ENCODE measurements at regions not wholly inside any gene's neighbourhood (a gene's known extent, or its start where the extent isn't known, plus 50 kb on each side); places are given as distances from the start of the nearest gene placed in this dataset.

GRCh38 chr9:78826527-78826926, 529.6 kb downstream of the PSAT1 start:
- no peaks in the 10 kb centered on the region for H3K9me3 ChIP-seq (ENCODE audit: insufficient read depth, low read depth, low read length)
- no peaks in the 10 kb centered on the region for H3K79me2 ChIP-seq (ENCODE audit: insufficient read depth, low read length)
- H4K20me1 ChIP-seq (ENCODE audit: insufficient read depth, low read length, poor library complexity, severe bottlenecking), result no peaks in the 10 kb centered on the region
- H2AFZ ChIP-seq (ENCODE audit: low read length), result no peak overlapping the region
- H3K9ac ChIP-seq (ENCODE audit: low read depth, low read length, poor library complexity, severe bottlenecking), result no peak overlapping the region
- H3K9me2 ChIP-seq (replicated peaks; ENCODE audit: low read depth, low read length), result no peaks in the 10 kb centered on the region
- no peak overlapping the region for H3K4me3 ChIP-seq (ENCODE audit: low read length, poor library complexity, severe bottlenecking)
- H3K4me1 ChIP-seq (ENCODE audit: insufficient read depth, low read length, poor library complexity, severe bottlenecking), result no peaks in the 10 kb centered on the region
- H3K27me3 ChIP-seq (ENCODE audit: insufficient read depth, low read length, poor library complexity, severe bottlenecking), result no peaks in the 10 kb centered on the region
- no peaks in the 10 kb centered on the region for H3K36me3 ChIP-seq (ENCODE audit: insufficient read depth, low read length)
- H3K4me2 ChIP-seq (ENCODE audit: low read depth, low read length, poor library complexity, severe bottlenecking), result no peak overlapping the region
- no peak for TF ChIP-seq CTCF (conservative IDR thresholded peaks at IDR 0.05; ENCODE audit: low read length)
- no peak for TF ChIP-seq EZH2phosphoT487 (IDR thresholded peaks at IDR 0.05; ENCODE audit: borderline replicate concordance)
- no peaks in the 10 kb centered on the region for H3F3A ChIP-seq (ENCODE audit: low read depth)

DNA sequence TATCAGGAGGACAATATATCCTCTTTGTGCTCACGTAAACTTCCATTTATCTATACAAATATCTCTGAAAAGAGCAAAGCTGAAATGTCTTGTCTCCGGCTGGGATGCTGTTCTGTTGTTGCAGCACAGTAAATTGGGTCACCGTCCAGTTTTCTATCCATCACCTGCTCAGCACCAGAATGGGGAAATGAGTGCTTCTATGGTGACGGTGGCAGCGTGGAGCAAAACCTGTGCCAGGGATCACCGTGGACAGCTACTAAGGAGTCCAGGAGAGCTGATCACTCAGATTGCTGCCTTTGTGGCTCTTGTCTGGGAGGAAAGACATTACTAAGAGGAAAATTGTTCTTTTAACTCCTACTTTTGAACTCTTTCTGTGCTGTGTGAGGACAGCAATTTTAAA, 531.6 kb downstream of the PSAT1 start:
- no peaks in the 10 kb centered on the region for H3K9me3 ChIP-seq (ENCODE audit: insufficient read depth, low read depth, low read length)
- no peaks in the 10 kb centered on the region for H3K9me2 ChIP-seq (replicated peaks; ENCODE audit: low read depth, low read length)
- no peak overlapping the region for H3K4me2 ChIP-seq (ENCODE audit: low read depth, low read length, poor library complexity, severe bottlenecking)
- no peaks in the 10 kb centered on the region for H3K4me1 ChIP-seq (ENCODE audit: insufficient read depth, low read length, poor library complexity, severe bottlenecking)
- H2AFZ ChIP-seq (ENCODE audit: low read length), result no peak overlapping the region
- H3K79me2 ChIP-seq (ENCODE audit: insufficient read depth, low read length), result no peaks in the 10 kb centered on the region
- H3K36me3 ChIP-seq (ENCODE audit: insufficient read depth, low read length), result no peaks in the 10 kb centered on the region
- no peaks in the 10 kb centered on the region for H3K27me3 ChIP-seq (ENCODE audit: insufficient read depth, low read length, poor library complexity, severe bottlenecking)
- H4K20me1 ChIP-seq (ENCODE audit: insufficient read depth, low read length, poor library complexity, severe bottlenecking), result no peaks in the 10 kb centered on the region
- TF ChIP-seq EZH2phosphoT487 (IDR thresholded peaks at IDR 0.05; ENCODE audit: borderline replicate concordance) (no peak), CTCF (conservative IDR thresholded peaks at IDR 0.05; ENCODE audit: low read length) (no peak)
- H3K4me3 ChIP-seq (ENCODE audit: low read length, poor library complexity, severe bottlenecking), result no peak overlapping the region
- H3K9ac ChIP-seq (ENCODE audit: low read depth, low read length, poor library complexity, severe bottlenecking), result no peak overlapping the region
- no peaks in the 10 kb centered on the region for H3F3A ChIP-seq (ENCODE audit: low read depth)

- Histone ChIP-seq H3K4me2 (ENCODE audit: low read depth, low read length, poor library complexity, severe bottlenecking) (no peak overlapping the region), H3K9me2 (replicated peaks; ENCODE audit: low read depth, low read length) (no peaks in the 10 kb centered on the region), H4K20me1 (ENCODE audit: insufficient read depth, low read length, poor library complexity, severe bottlenecking) (no peaks in the 10 kb centered on the region), H3K4me3 (ENCODE audit: low read length, poor library complexity, severe bottlenecking) (no peak overlapping the region), H3K36me3 (ENCODE audit: insufficient read depth, low read length) (no peaks in the 10 kb centered on the region), H3K79me2 (ENCODE audit: insufficient read depth, low read length) (no peaks in the 10 kb centered on the region), H3F3A (ENCODE audit: low read depth) (no peaks in the 10 kb centered on the region), H3K4me1 (ENCODE audit: insufficient read depth, low read length, poor library complexity, severe bottlenecking) (no peaks in the 10 kb centered on the region), H3K9ac (ENCODE audit: low read depth, low read length, poor library complexity, severe bottlenecking) (no peak overlapping the region), H3K9me3 (ENCODE audit: insufficient read depth, low read depth, low read length) (no peaks in the 10 kb centered on the region), H2AFZ (ENCODE audit: low read length) (no peak overlapping the region), H3K27me3 (ENCODE audit: insufficient read depth, low read length, poor library complexity, severe bottlenecking) (no peaks in the 10 kb centered on the region)
- no peak for TF ChIP-seq CTCF (conservative IDR thresholded peaks at IDR 0.05; ENCODE audit: low read length)
- TF ChIP-seq EZH2phosphoT487 (IDR thresholded peaks at IDR 0.05; ENCODE audit: borderline replicate concordance), result no peak
Observed at GRCh38 chr9:78830301-78830700, 533.4 kb downstream of the PSAT1 start.
